ENCODE measurements at regions not wholly inside any gene's neighbourhood (a gene's known extent, or its start where the extent isn't known, plus 50 kb on each side); places are given as distances from the start of the nearest gene placed in this dataset.

DNA sequence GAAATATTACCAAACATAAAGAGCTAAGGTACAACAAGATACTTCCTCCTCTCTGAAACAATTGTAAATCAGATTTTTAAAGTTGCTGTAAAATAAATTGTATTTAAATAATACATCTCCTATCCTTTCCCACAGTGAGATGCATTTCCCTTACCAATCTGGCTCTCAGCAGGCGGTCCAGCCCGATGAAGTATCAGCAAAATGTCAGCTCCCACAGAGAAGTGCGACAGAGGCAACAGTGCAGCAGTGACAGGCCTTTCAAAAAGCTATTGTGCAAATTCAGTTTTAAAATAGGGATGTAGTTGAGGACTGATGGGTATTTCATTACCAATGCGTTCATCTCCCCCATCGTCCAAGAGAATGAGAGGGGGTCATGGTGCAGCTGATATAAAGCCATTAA lies 733.2 kb upstream of the GOLIM4 start:
- Mint-ChIP-seq H3K9me3 (peaks cover 11% of the 10 kb centered on the region), H3K36me3 (peaks cover 17% of the 10 kb centered on the region), H3K27ac (peak overlapping the region; percentile 54; the same call in 1 of the 2 replicates), H3K4me3 (no peak overlapping the region), H3K4me1 (peaks cover 56% of the 10 kb centered on the region), H3K27me3 (ENCODE audit: low read depth) (no peaks in the 10 kb centered on the region; the same call in 1 of the 2 replicates)
- ChIA-PET CTCF (interaction anchor here (0.7 to 2.2 kb wide), 5 partner anchors 12 to 455 kb away, joined by 3 to 5 read pairs (median 3); no protein-coding TSS in a partner anchor), POLR2A (interaction anchor here (0.7 to 1.1 kb wide), 3 partner anchors 11 to 288 kb away, joined by 3 to 4 read pairs (median 4); no protein-coding TSS in a partner anchor)
- TF ChIP-seq, protein P1, sequence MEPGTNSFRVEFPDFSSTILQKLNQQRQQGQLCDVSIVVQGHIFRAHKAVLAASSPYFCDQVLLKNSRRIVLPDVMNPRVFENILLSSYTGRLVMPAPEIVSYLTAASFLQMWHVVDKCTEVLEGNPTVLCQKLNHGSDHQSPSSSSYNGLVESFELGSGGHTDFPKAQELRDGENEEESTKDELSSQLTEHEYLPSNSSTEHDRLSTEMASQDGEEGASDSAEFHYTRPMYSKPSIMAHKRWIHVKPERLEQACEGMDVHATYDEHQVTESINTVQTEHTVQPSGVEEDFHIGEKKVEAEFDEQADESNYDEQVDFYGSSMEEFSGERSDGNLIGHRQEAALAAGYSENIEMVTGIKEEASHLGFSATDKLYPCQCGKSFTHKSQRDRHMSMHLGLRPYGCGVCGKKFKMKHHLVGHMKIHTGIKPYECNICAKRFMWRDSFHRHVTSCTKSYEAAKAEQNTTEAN (CRISPR knock-in tag; IDR thresholded peaks at IDR 0.05): no peak
- peak; percentile 27; the same call in 1 of the 2 replicates for TF ChIP-seq TEAD1 (CRISPR knock-in tag; IDR thresholded peaks at IDR 0.05)
- no peak for TF ChIP-seq SP1 (CRISPR knock-in tag; conservative IDR thresholded peaks at IDR 0.05)
- peak; percentile 78 for ATAC-seq
- peak; percentile 39 for DNase-seq (ENCODE audit: low spot score)

GRCh38 chr3:168828536-168828935 lies 732.8 kb upstream of the GOLIM4 start:
- Mint-ChIP-seq H3K4me3 (peak overlapping the region; percentile 32; the same call in 1 of the 2 replicates), H3K27me3 (ENCODE audit: low read depth) (no peaks in the 10 kb centered on the region), H3K27ac (peak overlapping the region; percentile 97), H3K9me3 (peaks cover 7% of the 10 kb centered on the region), H3K4me1 (peaks cover 56% of the 10 kb centered on the region), H3K36me3 (peaks cover 13% of the 10 kb centered on the region)
- CTCF ChIA-PET: interaction anchor here (0.6 to 2.2 kb wide), 6 partner anchors 12 to 1983 kb away, joined by 3 to 5 read pairs (median 3); no protein-coding TSS in a partner anchor
- TF ChIP-seq MYBL2 (CRISPR knock-in tag; IDR thresholded peaks at IDR 0.05) (no peak), ARID4B (CRISPR knock-in tag; IDR thresholded peaks at IDR 0.05; ENCODE audit: borderline replicate concordance) (no peak), OVOL2 (CRISPR knock-in tag; IDR thresholded peaks at IDR 0.05; ENCODE audit: borderline replicate concordance) (no peak), TP53 (CRISPR knock-in tag; IDR thresholded peaks at IDR 0.05) (no peak), ZMAT4 (CRISPR knock-in tag; IDR thresholded peaks at IDR 0.05) (no peak), NR1H2 (CRISPR knock-in tag; IDR thresholded peaks at IDR 0.05) (no peak)
- TF ChIP-seq, protein P2, sequence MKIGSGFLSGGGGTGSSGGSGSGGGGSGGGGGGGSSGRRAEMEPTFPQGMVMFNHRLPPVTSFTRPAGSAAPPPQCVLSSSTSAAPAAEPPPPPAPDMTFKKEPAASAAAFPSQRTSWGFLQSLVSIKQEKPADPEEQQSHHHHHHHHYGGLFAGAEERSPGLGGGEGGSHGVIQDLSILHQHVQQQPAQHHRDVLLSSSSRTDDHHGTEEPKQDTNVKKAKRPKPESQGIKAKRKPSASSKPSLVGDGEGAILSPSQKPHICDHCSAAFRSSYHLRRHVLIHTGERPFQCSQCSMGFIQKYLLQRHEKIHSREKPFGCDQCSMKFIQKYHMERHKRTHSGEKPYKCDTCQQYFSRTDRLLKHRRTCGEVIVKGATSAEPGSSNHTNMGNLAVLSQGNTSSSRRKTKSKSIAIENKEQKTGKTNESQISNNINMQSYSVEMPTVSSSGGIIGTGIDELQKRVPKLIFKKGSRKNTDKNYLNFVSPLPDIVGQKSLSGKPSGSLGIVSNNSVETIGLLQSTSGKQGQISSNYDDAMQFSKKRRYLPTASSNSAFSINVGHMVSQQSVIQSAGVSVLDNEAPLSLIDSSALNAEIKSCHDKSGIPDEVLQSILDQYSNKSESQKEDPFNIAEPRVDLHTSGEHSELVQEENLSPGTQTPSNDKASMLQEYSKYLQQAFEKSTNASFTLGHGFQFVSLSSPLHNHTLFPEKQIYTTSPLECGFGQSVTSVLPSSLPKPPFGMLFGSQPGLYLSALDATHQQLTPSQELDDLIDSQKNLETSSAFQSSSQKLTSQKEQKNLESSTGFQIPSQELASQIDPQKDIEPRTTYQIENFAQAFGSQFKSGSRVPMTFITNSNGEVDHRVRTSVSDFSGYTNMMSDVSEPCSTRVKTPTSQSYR (CRISPR knock-in tag; IDR thresholded peaks at IDR 0.05): no peak
- POLR2A ChIA-PET: interaction anchor here (0.7 to 1.1 kb wide), 4 partner anchors 12 to 1093 kb away, joined by 3 to 6 read pairs (median 4); partner anchors contain the start of gene SERPINI1
- DNase-seq (ENCODE audit: low spot score) (no peak), ATAC-seq (peak; percentile 34)

DNA sequence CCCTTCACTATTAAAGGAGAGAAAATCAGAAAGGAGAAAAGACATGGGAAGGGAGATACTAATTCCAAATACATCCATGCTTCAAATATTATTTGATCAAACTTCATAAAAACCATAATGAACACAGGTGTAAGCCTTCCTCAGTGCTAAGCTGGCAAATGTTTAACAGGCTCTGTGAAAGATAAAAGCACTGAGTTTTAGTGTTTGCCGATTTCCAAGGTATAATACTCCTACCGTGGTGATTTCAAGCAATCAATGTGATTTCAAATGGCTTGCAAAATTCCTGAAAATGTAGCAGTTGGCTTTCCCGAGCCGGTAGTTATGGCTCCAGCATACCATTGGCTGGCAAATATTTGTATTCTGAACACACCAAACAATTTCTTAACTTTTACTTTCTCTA lies 732.3 kb upstream of the GOLIM4 start:
- Mint-ChIP-seq H3K27me3 (ENCODE audit: low read depth) (no peaks in the 10 kb centered on the region), H3K27ac (peak overlapping the region; percentile 97), H3K9me3 (0 out of 2 replicates have a peak, but pooled peaks cover 3% of the 10 kb centered on the region), H3K36me3 (peaks cover 9% of the 10 kb centered on the region), H3K4me3 (no peak overlapping the region), H3K4me1 (peaks cover 56% of the 10 kb centered on the region)
- POLR2A ChIA-PET: interaction anchor here (0.7 to 1.1 kb wide), 2 partner anchors 12 to 1093 kb away, joined by 4 to 6 read pairs; partner anchors contain the start of gene SERPINI1
- DNase-seq (ENCODE audit: low spot score): no peak
- TF ChIP-seq ZNF121 (CRISPR knock-in tag; IDR thresholded peaks at IDR 0.05) (no peak), CREM (CRISPR knock-in tag; IDR thresholded peaks at IDR 0.05) (no peak)
- TF ChIP-seq, protein P3, sequence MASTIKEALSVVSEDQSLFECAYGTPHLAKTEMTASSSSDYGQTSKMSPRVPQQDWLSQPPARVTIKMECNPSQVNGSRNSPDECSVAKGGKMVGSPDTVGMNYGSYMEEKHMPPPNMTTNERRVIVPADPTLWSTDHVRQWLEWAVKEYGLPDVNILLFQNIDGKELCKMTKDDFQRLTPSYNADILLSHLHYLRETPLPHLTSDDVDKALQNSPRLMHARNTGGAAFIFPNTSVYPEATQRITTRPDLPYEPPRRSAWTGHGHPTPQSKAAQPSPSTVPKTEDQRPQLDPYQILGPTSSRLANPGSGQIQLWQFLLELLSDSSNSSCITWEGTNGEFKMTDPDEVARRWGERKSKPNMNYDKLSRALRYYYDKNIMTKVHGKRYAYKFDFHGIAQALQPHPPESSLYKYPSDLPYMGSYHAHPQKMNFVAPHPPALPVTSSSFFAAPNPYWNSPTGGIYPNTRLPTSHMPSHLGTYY (CRISPR knock-in tag; IDR thresholded peaks at IDR 0.05): no peak
- CTCF ChIA-PET: interaction anchor here (0.6 to 2.2 kb wide), 3 partner anchors 11 to 1984 kb away, joined by 3 to 5 read pairs (median 5); no protein-coding TSS in a partner anchor
- no peak for ATAC-seq
